Inferior parietal cortex (tissue), 1 donor: ENCODE measurements at regions not wholly inside any gene's neighbourhood (a gene's known extent, or its start where the extent isn't known, plus 50 kb on each side); places are given as distances from the start of the nearest gene placed in this dataset.
"Not testable (repeated sequence)": the region's sequence is repeated elsewhere in the genome, so short reads cannot be mapped to it uniquely, and the experiment has no call there.

Experiments used
- DNase-seq: peaks from one replicate; pipeline ENCODE4 v3.0.0-alpha.2; 2016; ENCODE audit errors: extremely low spot score

- DNase-seq: peak; percentile 32
Observed at GRCh38 chr12:3420693-3421092, 70.3 kb upstream of the PRMT8 start.

GRCh38 chr12:3421191-3421978 lies 69.6 kb upstream of the PRMT8 start:
- no peak for DNase-seq

- not testable (repeated sequence) for DNase-seq
Observed at GRCh38 chr12:3424796-3425195, 66.2 kb upstream of the PRMT8 start.

GRCh38 chr12:3427956-3428355 lies 63.0 kb upstream of the PRMT8 start:
- no peak for DNase-seq

- no peak for DNase-seq
Observed at GRCh38 chr12:3428631-3429030, 62.4 kb upstream of the PRMT8 start.

- DNase-seq: not testable (repeated sequence)
Observed at GRCh38 chr12:3429523-3429922, 61.5 kb upstream of the PRMT8 start.

GRCh38 chr12:3431686-3432085 lies 59.3 kb upstream of the PRMT8 start:
- no peak for DNase-seq

GRCh38 chr12:3432176-3432742 lies 58.7 kb upstream of the PRMT8 start:
- no peak for DNase-seq

GRCh38 chr12:3432868-3433267 lies 58.1 kb upstream of the PRMT8 start:
- DNase-seq: no peak

GRCh38 chr12:3436461-3437065 lies 54.4 kb upstream of the PRMT8 start:
- no peak for DNase-seq

GRCh38 chr12:3437986-3438385 lies 53.0 kb upstream of the PRMT8 start:
- no peak for DNase-seq

GRCh38 chr12:3438401-3438800 lies 52.6 kb upstream of the PRMT8 start:
- DNase-seq: no peak
